GM20000 (cell line): ENCODE measurements at regions not wholly inside any gene's neighbourhood (a gene's known extent, or its start where the extent isn't known, plus 50 kb on each side); places are given as distances from the start of the nearest gene placed in this dataset.

ENCODE experiments used
- DNase-seq: peaks from one replicate; pipeline ENCODE4 v3.0.0; 2012; ENCODE audit warnings: low spot score
- CTCF ChIP-seq: IDR thresholded peaks from 2 replicates; pipeline ENCODE4 v1.5.1; 2012; ENCODE audit warnings: mild to moderate bottlenecking, control low read depth; ENCODE audit errors: extremely low read depth, missing control alignments

- no peak for DNase-seq
- TF ChIP-seq CTCF = no peak
Measured at GRCh38 chr4:159652871-159653270, 550.0 kb downstream of the RAPGEF2 start.

GRCh38 chr4:159655547-159655946, 552.7 kb downstream of the RAPGEF2 start:
- DNase-seq = no peak
- TF ChIP-seq CTCF = no peak

- no peak for TF ChIP-seq CTCF
- no peak for DNase-seq
Measured at GRCh38 chr4:159669094-159669493, 566.2 kb downstream of the RAPGEF2 start.

GRCh38 chr4:159673221-159673620, 570.3 kb downstream of the RAPGEF2 start:
- no peak for TF ChIP-seq CTCF

GRCh38 chr4:159674241-159674640, 571.4 kb downstream of the RAPGEF2 start:
- no peak for TF ChIP-seq CTCF
- no peak for DNase-seq

More at GRCh38 chr4:159673221-159673620, 570.3 kb downstream of the RAPGEF2 start:
- no peak for DNase-seq

GRCh38 chr4:159677521-159677920, 574.6 kb downstream of the RAPGEF2 start:
- TF ChIP-seq CTCF = no peak
- DNase-seq = no peak

GRCh38 chr4:159682996-159683395, 580.1 kb downstream of the RAPGEF2 start:
- no peak for TF ChIP-seq CTCF
- no peak for DNase-seq
